CD4-positive, alpha-beta T cell treated with Interleukin-17A for 1 hour (primary cell): ENCODE measurements at regions not wholly inside any gene's neighbourhood (a gene's known extent, or its start where the extent isn't known, plus 50 kb on each side); places are given as distances from the start of the nearest gene placed in this dataset.

Experiments
- DNase-seq: peaks from one replicate; pipeline ENCODE4 v3.0.0-alpha.2; 2020

DNA sequence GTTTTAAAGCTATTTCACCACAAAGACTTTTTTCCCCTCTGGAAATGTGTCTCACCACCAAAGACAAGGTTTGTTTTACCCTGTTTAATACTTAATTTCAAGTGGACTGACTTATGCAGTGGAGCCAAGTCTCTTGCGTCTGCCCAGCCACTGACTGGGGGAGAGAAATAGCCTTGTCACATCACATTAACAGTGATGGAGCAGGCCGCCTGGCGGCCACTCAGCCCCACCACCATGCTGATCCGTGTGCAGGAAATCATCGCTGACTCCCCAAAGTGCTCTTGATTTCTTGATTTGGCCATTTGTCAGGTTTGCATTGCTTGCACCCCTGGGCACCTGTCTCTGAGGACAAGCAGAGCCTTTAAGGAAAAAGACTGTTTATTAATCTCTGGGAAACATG lies 334.1 kb downstream of the GLRX3 start:
- DNase-seq: no peak

DNA sequence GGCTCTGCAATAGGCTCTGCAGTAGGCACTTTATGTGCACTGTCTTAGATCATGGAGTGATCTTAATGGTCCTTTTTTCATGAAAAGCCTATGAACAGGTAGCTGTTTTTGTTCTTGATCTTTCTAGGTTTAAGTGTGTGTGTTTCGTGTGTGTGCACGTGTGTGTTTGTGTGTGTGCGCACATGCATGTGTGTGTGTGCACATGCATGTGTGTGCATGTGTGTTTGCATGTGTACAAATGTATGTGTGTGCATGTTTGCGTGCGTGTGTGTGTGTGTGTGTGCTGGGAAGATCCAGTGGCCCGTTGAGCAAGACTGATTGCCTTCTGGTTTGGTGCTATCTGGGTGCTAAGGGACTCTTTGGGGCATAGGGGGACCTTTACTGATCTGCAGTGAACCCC lies 334.8 kb downstream of the GLRX3 start:
- DNase-seq: no peak

DNA sequence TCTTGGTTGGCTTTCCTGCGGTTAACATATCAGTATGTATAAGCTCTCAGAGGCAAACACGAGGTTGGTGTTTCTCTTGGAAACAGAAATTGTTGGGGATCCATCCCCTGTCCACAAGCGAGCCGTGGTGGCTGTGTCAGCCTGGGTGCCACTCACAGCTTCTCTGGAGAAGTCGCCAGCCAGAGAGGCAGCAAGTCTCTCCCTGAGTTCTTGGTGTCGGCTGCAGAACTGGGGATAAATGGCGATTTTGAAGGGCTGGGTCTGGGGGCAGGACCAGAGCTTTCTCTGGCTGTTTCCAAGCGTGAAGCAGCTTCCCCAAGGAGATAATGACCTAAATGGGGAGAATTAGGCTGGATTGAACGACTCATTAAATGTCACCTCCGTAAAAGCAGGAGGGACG lies 335.3 kb downstream of the GLRX3 start:
- no peak for DNase-seq

DNA sequence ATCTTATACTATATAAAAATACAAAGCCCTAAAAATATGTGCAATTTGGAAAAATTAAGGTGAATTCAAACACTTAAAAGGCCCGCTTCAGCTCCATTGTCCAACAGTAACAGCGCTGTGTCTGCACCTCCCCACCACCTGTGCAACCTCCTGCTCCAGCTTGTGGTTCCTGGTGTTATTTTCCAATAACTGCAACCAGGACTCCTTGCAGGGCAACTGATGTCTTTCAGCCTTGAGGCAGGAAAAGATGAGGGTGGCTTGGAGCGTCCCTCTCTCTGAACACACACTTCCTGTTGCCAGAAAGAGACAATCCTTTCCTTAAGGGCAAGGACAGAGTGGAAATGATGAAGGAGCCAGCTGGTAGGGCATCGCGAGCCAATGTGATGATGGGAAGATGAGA lies 336.0 kb downstream of the GLRX3 start:
- DNase-seq: no peak

DNA sequence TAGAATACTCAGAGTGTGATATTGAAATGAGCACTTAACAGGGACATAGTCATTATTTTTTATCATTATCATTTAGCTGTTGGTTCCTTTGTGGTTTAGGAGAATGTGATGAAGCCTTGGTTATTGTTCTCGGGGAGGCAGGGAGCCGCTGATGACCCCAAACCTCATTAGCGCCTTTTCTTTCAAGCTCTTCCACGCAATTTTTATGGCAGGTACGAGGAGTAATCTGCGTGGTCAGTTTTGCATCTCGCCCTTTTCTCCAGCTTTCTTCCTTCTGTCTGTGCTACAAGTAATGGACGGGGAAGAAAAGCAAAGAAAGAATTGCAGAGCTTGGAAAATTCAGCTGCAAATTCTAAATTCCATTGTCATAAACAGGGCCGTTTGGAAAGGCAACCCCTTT lies 338.4 kb downstream of the GLRX3 start:
- no peak for DNase-seq

DNA sequence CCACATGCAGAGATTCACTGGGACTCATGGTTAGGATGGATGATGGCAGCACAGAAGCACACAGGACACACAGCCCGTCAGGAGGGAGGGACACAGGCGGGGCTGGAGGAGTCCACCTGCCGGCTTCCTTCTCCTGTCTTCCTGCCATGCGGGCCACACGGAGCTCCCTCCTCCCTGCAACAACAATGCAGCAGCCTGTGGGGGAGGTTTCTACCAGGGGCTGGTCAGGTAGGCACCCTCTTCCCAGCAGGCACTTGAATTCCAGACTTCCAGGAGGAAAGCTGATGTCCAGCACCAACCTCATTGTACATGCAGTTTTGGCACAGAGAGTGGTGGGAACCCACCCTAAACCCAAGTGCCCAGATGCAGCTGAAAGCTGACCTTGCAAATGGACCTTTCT lies 341.2 kb downstream of the GLRX3 start:
- no peak for DNase-seq

DNA sequence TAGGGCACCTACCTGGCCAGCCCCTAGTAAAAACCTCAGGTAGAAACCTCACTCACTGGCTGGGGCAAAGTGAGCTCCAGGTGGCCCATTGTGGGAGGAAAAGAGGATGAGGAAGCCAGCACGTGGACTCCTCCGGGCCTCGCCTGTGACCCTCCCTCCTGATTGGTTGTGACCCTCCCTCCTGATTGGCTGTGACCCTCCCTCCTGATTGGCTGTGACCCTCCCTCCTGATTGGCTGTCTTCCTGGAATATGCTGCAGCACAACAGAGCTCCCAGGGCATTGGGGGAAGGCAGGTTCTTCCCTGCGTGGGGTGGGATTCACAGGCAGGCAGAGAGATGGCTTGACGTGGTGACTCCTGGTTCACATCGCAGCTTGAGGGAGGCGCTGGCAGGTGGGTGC lies 343.0 kb downstream of the GLRX3 start:
- no peak for DNase-seq

DNA sequence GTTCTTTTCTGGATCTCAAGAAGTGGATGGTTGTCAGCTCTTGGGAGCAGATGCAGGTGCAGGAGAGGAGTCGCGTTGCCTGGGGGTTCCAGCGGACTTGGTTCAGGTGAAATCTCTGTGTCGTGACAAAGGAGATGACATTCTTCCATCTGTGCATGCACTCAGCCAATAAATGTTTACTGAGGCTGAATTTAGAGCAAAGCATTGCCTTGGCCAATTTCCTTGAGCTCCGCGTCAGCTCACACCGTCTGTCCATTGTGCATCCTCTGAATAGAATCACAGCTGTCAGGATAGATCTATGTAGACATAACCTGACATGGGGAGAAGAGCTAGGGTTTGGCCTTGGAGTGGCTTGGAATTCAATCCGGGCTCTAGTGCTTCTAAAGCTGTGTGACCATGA lies 343.7 kb downstream of the GLRX3 start:
- no peak for DNase-seq

DNA sequence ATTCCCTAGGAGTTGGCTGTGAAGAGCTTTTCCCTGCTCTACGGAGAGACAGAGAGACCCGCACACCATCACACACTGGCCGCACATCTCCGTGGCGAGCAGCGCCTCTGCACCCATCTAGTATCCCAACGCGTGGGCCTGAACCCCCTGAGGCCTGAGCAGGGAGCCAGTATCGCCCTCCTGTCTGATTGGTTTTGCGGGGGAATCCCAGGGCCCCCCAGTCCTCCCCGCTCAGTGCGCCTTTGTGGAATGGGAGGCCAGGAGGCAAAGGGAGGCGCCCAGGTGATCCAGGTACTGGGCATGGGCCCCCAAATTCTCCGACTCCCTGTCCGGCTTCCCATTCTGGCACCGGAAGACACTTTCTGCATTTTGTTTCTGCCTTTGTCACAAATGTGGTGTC lies 344.3 kb downstream of the GLRX3 start:
- DNase-seq: no peak

DNA sequence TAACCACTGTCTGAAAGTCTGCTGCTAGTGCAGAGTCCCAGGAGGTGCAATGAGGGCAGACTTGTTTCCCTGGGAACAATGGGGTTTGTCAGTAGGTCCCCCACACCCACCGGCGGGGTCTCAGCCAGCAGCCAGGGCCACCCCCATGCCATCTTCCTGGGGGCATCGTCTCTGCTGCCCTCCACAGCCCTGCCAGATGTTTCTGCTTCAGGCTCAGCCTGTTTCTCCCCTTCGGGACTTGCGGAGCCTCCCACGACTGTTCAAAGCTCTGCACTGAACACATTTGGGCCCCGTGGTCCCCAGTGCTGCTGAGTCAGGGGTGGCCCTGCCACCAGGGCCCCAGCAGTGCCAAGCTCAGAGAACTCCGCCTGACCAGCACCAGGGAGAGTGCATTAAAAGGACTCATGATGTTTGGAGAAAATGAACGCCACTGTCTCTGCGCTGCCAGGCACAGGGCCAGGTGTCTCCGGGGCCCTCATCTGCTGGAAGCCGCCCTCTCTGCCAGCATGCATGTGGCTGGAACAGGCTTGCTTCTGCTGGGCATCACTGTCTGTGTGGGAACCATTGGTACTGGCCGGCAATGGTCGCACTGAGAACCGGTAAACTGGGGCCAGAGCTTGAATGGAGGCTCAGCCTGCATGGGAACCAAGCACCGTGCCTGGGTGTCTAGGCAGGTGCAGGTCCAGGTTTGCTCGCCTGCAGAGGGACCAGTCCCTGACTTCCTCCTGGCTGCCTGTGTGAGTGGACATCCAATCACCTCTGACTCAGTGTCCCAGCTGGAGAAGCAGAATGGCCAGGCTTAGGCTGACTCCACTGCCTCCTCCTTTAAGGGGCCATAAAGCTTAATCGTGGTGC lies 345.1 kb downstream of the GLRX3 start:
- no peak for DNase-seq

DNA sequence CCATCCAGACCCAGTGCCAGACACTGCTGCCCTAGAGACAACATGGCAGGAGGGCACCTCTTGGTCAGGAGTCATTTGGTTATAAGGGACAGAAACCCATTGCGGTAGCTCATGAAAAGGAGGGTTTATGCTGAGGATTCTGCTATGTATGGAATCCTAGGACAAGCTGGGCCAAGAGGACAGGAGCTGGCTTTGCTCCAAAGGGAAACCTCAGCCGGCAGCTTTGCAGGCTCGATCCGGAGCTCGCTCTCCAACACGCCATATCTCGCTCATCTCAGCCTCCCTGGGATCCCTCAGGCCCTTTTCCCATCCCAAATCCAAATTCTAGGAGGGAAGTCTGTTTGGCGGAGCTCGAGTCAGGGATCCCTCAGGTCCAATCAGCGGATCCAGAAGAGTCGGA lies 345.7 kb downstream of the GLRX3 start:
- DNase-seq: no peak

DNA sequence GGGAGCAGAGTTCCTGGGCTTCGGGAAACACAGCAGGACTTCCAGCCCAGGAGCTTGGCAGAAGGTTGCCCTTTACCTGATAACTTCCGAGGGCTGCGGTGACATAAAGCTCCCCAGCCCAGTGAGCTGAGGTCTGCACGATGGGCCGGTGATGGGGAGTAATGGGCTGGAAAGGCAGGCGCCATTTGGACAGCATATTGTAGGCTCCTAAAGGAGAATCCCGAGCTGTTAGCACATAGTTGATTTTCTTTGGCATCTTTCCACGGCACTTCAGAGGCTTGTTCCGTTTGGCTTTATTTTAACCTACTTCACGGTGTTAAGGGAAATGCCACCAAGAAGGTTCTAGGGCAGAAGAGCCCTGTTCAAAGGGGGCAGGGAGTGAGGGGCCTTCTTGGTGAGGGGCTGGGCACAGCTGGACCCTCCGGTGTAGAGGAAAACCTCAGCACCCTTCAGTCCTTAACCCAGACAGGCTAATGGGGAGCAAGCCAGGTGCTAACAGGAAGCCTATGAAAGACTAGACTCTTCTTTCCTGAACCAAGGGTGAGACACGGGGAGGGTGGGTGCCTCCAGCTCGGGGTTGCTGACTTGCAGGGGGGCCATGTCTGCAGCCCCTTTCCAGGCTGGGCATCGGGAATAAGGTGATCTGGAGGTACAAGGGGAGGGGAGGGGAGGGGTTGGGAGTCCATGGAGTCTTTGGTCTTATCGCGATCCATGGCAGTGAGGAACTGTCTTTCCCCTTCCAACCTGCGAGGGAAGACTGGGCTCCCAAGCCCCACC lies 347.7 kb downstream of the GLRX3 start:
- DNase-seq: no peak

DNA sequence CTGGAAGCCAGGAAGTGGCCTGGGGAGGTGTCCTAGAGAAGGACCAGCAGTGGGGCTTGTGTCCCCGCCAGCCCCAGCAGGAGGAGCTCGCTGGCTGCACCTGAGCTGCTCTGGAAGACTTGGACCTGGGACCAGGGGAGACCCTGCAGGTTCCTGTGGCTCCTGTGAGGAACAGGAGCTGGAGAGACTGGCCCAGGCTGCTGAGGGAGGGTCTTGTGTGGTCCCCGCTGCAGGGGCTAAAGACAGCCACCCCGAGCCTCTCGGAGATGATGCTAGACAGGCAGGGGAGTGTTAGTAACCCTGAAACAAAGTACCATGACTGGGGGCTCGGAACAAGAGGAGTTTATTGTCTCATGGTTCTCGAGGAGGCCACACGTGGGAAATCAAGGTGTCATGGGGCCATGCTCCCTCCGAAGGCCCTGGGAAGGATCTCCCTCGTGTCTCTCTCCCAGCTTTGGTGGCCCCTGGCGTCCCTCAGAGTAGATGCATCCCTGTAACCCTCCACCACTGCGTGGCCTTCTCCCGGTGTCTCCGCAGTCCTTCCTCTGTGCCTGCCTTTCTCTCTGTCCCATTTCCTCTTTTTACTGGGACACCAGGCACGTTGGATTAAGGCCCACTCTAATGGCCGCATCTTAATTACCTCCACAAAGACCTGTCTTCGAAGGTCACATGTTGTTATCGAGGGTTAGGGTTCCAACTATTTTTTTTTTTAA lies 348.4 kb downstream of the GLRX3 start:
- DNase-seq: no peak

DNA sequence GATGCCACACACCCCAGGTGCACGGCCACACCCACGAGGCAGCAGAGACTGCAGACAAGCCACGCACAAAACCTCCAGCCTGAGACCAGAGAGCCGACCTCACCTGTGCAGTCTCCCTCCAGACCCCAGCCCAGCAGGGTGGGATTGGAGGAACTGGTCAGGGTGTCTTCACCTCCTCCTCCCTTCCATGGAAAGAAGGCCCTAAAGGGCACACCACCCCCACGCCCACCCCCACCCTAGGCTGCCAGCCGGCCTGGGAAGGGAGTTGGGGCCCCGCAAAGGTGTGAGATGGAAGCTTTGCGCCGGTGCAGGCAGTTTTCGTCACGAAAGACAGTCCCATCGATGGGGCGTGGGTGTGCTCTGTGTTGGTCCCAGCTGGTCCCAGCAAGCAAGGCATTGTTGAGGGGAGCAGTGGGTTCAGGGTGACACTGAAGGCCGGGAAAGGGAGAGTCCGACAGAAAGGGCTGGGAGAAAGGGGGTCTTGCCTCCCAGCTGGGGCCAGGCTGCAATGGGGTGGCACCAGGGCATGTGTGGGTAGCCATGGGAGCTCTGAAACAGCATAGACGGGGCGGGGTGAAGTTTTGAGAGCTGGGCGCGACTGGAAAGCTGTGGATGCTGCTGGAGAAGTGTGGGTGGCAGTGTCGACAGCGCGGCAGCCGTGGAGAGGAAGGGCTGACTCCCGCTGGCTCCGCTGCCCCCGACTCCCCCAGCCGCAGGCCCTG lies 349.2 kb downstream of the GLRX3 start:
- DNase-seq: no peak

DNA sequence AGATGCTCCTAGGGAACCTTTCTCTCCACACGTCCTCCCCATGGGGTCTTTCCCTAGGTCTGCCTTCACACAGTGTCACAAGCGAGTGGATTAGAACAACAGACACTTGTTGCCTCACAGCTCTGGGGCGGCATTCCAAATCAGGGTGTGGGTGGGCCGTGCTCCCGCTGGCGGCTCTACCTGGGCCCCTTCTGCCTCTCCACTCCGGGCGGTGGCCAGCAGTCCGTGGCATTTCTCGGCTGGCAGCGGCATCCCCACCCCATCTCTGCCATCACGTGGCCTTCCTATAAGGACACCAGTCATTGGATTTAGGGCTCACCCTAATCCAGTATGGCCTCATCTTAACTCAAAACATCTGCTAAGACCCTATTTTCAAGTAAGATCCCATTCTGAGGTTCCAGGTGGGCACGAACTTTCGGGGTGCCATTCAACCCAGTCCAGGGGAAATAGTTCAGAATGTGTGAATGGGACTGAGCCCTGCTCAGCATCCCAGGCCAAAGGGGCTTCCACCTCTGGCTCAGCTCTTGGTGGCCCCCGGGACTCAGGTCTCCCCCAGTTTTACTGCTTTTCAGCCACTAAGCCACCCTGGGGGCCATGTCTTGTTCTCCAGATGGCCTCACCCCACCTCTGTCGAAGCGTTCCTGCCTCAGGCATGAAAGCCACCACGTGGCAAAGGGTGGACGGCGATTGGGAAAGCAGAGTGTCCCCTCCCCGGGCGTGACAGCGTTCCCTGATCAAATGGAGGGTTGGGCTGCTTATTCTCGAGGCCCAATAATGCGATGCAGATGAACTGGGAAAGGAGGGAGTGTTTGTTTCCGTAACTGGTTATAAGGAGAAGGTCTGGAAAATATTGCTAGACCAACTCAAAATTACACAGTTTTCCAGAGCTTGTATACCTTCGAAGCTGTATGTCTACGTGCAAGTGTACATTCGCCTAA lies 350.0 kb downstream of the GLRX3 start:
- no peak for DNase-seq

DNA sequence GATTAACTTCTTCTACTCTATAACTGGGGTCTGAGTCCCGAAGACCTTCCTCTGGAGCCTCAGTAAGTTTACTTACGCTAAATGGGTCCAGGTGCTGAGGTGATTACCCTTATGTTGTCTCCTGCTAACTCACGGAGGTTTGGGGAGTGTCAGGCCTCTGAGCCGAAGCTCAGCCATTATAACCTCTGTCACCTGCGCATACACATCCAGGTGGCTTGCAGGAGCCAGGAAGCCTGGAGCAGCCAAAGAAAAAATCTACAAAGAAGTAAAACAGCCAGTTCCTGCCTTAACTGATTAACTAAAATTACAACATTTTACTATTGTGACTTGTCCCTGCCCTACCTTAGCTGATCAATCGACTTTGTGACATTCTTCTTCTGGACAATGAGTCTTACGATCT lies 350.7 kb downstream of the GLRX3 start:
- DNase-seq: no peak

DNA sequence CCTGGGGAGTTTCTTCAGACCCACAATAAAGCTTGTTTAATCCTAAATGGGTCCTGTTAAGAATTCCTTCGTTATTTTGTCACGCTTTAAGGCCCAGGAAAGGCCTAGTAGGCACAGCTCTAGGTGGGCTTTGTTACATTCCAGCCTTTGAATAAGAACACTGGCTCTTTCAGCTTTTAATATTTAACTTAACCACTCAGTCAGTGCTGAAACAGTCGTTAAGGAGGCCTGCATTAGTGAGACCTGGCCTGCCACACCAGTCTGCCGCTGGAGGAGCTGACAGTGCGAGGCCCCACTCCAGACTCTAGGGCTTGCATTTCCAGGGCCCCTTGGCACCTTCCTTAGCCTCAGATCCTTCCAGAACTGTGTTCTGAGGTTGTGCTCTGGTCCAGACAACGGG lies 351.4 kb downstream of the GLRX3 start:
- no peak for DNase-seq

DNA sequence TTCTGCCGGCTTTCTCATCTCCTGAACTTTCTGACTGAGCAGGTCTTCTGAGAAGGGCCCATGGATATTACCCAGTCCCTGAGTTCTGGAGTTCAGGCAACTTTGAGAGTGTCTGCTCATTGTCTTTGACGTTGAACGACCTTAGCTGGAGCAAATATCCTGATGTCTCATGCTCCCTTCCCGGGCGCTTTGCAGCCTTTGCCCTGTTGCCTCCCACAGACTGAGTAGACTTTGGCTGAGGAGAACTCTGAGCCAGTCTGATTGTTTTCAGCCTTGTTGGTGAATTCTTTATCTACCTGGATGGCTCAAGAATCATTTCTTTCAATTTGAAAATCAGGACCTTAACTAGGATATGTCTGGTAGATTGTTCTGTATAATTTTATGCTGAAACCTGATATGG lies 353.7 kb downstream of the GLRX3 start:
- no peak for DNase-seq

DNA sequence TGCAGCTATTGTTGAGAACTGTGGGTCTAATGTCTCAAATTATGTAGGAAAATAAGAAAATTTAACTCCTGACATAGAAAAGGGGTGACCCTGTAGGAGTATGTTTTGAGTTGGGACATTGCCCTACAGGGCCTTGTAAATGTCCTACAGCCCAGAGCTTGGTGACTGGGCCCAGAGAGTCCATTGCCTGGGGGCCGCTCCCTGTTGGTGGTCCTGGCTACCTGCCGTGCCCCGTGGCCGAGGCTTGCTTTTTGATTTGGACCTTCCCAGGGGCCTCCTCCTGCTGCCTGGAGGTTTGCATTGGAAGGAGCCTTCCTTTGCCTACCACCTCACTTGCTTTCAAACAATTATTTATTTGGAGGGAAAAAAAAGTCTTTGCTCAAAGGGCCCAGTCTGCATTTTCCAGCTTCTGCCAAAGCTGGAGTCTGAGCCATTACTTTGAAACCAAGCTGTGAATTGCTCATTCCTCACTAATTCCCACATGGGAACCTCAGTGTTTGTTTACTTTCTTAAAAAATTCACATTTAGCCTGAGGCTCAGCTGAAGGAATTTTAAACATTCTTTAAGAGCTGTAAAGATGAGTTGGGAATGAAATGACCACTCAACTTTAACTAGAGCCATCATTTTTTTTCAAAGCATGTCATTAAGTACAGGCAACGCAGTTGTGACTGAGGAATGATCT lies 355.0 kb downstream of the GLRX3 start:
- no peak for DNase-seq

DNA sequence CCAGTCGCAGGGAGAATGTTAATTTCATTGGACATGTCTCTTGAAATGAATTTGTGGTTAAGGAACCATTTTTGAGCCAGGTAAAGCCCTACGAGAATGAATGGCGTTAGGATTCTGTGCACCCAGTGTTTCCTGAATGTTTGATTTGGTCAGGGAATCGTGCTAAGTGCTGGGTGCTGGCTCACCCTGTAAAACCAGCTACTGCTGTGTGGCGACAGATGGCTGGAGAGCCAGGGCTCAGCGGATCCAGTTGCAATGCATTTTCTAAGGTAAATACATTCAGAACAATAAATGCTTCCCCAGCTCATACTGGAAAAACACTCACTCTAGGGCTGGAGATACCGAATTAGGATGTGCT lies 355.5 kb downstream of the GLRX3 start:
- no peak for DNase-seq

DNA sequence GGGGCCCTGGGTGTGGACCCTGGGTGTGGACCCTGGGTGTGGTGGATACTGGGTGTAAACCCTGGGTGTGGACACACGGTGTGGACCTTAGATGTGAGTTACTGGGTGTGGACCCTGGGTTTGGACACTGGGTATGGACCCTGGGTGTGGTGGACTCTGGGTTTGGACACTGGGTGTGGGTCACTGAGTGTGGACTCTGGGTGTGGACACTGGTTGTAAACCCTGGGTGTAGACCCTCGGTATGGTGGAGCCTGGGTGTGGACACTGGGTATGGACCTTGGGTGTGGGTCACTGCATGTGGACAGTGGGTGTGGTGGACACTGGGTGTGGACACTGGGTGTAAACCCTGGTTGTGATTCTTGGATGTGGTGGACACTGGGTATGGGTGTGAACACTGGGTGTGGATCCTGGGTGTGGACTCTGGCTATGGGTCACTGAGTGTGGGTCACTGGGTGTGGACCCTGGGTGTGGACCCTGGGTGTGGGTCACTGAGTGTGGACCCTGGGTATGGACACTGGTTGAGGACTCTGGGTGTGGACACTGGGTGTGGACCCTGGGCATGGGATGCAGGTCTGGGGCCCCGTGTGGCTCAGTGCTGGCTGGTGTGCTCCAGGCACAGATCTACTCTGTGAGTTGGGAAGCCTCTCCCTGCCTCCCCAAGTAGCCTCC lies 356.2 kb downstream of the GLRX3 start:
- DNase-seq: no peak
